NCI-H510A (cell line): ENCODE measurements at regions not wholly inside any gene's neighbourhood (a gene's known extent, or its start where the extent isn't known, plus 50 kb on each side); places are given as distances from the start of the nearest gene placed in this dataset.
A peak's percentile ranks its signal among the peaks of the same experiment; 100 is the strongest.

Experiments
- DNase-seq: peaks from one replicate; lab custom pipeline; 2025; lab: John Stamatoyannopoulos, UW

GRCh38 chr15:73803806-73804205 is 50.7 kb upstream of the INSYN1 start:
- no peak for DNase-seq

DNA sequence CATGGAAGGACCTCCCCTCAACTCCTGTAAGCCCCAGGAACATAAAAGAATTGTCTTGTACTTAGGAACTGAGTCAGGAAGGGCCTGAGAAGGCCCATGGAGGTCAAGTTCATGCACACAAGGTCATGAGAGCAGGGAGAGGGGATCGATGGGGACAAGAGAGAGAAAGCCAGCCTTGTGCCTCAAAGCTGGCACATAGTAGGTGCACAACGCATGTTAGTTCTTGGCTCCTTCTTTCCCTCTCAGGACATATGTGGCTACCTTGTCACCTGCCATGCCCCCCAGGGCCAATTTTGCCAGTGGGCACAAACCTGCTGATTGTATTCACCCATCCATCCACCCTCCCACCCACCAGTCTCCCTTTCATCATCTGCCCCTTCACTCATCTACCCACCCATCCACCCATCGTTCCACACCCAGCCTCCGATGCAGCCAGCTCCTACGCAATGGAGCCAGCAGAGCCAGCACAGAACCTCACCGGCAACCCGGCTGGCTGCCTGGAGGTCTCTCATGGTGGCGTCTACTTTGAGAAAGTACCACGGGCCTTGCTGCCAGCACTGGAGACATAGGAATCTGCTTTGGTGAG is 52.4 kb upstream of the INSYN1 start:
- no peak for DNase-seq

DNA sequence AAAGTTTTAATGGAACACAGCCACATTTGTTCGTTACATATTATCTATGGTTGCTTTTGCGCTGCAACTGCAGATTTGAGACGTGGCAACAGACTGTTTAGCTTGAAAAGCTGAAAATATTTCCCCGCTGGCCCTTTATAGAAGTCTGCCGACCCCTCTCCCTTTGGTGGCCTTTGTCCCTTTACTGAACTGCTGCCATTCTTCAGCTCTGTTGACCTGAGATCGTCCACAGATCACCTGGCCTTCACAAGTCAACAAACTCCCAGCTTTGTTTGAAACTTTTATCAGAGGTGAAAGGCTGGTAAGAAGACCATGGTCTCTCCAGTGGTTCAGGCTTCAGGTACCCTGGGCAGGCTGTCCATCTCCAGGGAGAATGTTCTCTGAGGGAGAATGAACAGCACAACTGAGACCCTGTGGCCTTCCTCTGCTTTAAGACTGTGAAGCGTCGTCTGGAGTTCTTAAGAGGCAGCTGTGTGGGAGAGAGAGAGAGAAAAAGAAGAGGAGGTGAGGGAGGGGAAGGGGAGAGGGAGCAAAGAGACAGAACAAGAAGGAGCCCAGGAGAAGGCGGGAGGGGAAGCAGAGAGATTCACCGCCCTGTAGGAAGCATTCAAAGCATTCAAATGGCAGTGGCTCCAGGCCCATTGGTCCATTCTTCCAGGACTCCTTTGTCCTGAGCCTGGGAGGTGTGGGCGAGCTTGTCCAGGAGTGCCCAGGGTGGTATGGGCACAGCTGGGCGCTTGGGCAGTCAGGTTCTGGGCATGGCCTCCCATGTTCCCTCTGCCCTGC is 53.7 kb upstream of the INSYN1 start:
- no peak for DNase-seq

DNA sequence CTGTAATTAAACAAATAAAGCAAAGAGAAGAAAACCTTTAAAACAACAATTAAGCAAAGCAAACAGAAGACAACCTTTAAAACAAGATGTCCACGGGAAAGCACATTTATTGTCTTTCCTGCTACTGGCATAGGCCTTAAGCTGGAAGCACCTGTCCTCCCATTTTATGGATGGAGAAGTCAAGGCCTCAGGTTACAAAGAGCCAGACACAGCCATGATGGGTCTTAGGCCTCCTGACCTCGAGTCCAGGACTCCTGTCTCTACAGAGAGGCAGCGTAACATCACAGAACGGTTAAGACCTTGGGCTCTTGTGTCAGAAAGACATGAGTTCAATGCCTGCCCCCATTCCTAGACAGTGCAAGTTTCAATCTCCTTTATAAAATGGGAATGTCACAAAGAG is 54.7 kb upstream of the INSYN1 start:
- DNase-seq = no peak

DNA sequence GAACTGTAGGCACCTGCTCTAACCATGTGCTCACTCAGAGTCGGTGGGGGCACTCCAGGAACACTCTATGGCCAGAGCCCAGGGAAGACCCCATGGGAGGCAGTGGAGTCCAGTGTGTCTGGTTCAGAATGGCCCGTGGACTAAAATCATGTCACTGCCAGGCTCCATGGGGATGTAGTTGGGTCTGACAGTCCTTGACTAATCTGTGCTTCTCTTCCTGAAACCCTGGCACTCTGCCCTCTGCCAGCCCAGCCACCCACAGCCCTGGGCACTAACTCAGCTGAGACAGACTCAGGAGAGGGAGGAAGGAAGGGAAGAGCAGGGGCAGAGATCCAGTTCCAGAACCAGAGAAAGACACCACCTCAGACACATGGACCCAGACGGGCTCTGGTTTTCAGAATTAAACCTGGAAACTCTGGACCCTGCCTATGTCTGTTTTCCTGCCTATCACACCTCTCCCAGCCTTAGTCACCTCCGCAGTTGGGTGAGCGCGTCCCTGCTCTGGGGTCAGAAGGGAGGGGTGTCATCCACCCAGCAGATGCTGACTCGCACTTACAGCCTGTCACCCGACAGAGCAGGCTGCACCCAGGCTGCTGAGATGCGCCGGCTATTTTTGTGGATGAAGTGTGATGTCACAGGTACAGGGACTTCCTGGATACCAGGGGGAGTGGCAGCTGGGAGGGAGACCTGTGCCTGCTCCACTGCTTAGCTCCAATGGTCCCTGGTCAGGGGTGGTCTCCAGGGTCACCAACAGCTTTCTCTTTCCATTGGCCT is 56.8 kb upstream of the INSYN1 start:
- peak; percentile 14 for DNase-seq

DNA sequence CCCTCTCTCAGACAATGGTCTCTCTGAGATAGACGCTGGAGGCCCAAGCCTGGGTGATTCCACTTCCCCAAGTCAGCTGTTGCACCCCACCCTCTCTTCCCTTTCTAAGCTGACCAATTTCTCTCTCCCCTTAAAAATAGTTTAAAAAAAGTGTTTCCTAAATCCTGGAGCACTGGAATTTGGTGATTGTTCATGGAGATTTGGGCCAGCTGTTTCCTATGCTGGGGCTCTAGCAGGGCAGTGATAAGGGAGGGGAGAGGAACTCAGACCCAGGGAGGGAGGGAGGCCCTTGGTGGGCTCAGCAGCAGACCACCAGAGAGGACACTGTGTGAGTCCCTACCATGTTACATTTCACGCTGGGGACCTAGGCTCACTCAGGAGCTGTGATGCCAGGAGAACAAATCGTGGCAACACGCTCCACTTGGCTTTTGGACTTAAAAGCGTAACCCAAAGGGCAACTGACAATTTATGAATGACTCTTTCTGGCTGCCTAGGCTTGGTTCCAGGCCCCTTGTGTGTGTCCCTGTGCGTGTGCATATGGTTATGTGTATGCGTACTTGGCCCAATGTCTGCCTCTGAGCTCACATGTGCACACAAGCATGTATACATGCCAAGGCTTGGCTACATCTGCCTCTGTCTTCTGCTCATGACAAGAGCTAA is 59.8 kb upstream of the INSYN1 start:
- DNase-seq = no peak

GRCh38 chr15:73813589-73813988 is 59.8 kb upstream of the TBC1D21 start:
- DNase-seq = no peak

DNA sequence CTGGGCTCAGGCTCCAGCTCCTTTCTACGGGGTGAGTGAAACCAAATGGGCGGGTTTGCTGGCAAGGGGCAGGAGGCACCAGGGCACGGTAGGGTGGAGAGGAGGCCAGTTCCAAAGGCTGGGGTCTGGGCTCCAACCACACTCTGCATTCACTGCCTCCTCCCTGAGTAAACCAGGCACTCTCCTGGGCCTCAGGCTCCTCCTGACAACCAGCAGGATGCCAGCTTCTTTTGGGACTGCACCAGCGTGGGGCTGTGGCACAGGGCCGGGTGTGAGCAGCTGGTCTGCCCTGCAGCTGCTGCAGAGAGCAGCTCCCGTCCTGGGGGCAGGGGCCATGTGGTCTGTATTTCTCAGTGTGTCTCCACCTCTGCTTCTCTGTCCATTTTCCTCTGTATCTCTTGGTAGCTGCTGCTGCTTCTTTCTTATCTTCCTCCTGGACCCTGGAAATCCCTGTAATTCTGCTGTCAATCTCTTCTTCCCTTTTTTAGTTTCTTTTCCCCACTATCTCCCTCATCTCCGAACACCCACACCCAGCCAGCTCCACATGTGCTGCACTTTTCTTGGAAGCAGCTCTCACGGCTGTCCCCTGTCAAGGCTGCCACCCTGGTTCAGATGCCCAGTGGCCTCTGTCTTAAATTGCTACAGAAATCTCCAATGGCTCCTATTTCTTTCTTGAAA is 54.9 kb upstream of the TBC1D21 start:
- DNase-seq = no peak

GRCh38 chr15:73821181-73821580 is 52.2 kb upstream of the TBC1D21 start:
- DNase-seq = no peak

DNA sequence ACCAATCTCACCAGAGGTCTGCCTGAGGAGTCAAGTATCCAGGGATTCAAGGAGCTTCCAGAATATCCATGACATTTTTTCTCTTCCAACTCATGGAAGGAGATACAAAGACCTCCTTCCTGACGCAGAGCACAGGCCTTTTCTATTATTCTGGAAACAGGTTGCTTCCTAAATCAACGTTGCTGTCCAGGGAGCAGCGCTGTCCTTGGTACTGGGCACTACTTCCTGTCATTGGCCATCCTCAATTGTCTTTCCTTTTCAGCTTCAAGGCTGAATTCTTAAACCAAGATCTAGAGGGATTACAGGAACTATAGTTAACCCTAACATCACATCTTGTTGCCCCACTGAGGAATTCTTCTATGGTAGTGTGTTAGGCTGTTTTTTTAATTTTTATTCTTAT is 50.4 kb upstream of the TBC1D21 start:
- DNase-seq = no peak
